DMS 273 (cell line): ENCODE measurements at regions not wholly inside any gene's neighbourhood (a gene's known extent, or its start where the extent isn't known, plus 50 kb on each side); places are given as distances from the start of the nearest gene placed in this dataset.

Source experiments
- DNase-seq: peaks from one replicate; lab custom pipeline; 2025; ENCODE audit not compliant: unreplicated experiment; lab: John Stamatoyannopoulos, UW

DNA sequence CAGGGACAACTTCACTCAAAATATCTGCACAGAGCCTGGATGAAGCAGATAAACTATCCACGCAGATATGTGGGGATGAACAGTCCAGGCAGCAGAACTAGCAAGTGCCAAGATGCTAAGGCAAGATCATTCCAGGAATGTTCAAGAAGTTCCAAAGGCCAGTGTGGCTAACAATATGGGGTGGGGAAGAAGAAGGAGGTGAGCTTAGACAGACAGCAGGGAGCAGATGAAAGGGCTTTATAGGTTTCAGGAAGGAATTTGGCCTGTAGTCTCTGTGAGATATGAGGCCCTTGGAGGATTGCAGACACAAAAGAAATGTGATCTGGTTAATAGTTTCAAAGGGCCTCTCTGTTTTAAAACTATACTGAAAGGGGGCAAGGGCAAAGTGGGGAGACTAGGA lies 63.5 kb upstream of the PPM1H start:
- DNase-seq = no peak

- no peak for DNase-seq
Measured at GRCh38 chr12:62995097-62995496, 60.1 kb upstream of the PPM1H start.

DNA sequence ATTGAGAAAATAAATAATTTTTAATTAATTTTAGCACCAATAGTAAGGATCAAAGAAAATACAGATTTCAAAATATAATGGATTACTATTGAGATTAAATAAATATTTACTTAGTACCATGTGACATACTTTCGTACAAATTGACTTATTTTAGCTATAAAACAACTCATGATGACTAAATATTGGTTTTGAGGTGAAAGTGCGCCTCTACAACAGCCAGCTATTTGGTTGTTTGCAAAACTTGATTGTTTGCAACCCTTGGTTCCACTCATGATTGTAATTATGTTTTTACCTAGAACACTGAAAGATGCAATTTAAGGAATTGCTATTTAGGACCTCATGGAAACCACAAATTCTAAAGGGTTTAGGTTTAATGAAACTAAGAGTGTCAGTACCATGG lies 51.9 kb upstream of the PPM1H start:
- DNase-seq = no peak
